ENCODE measurements at regions not wholly inside any gene's neighbourhood (a gene's known extent, or its start where the extent isn't known, plus 50 kb on each side); places are given as distances from the start of the nearest gene placed in this dataset.

GRCh38 chr4:156073976-156074375, 120.3 kb upstream of the CTSO start:
- Histone ChIP-seq H3K4me3 (replicated peaks in 1 of 2; ENCODE audit: low read depth in 1 of 2, low read length in 2 of 2) (no peak overlapping the region), H3K27ac (ENCODE audit: low read depth, low read length) (no peak overlapping the region), H3K9ac (ENCODE audit: low read length) (no peak overlapping the region), H3K4me1 (ENCODE audit: control insufficient read depth in 1 of 2, insufficient read depth in 2 of 2, low read length in 2 of 2) (no peaks in the 10 kb centered on the region), H3K9me2 (ENCODE audit: insufficient read depth) (no peaks in the 10 kb centered on the region), H3K9me3 (ENCODE audit: control insufficient read depth in 1 of 2, insufficient read depth in 1 of 2, low read depth in 1 of 2, low read length in 2 of 2) (peaks cover 0 to 4% of the 10 kb centered on the region in 2 experiments; a peak in 2 of 4 replicates), H3K27me3 (ENCODE audit: insufficient read depth, low read length) (no peaks in the 10 kb centered on the region), H3K36me3 (ENCODE audit: control insufficient read depth in 1 of 2, insufficient read depth in 2 of 2, low read length in 2 of 2) (no peaks in the 10 kb centered on the region), H3K4me2 (ENCODE audit: low read length) (no peak overlapping the region), H4K20me1 (ENCODE audit: insufficient read depth) (no peaks in the 10 kb centered on the region), H3K79me2 (ENCODE audit: insufficient read depth, low read length) (no peaks in the 10 kb centered on the region), H2AFZ (ENCODE audit: low read depth, low read length, poor library complexity, severe bottlenecking) (no peak overlapping the region)
- intact Hi-C loops (cut with micrococcal nuclease): no loop called here
- ChIA-PET RAD21 (ENCODE audit: low non-redundant PET in 1 of 2, low total read pairs in 2 of 2, uncharacterized antibody in 2 of 2, unreplicated experiment in 2 of 2) (no interaction called here), CTCF (no interaction called here), POLR2A (no interaction called here)
- DNase-seq (ENCODE audit: low read depth, low spot score) (no peak), ATAC-seq (no peak)
- BruUV-seq (replicated peaks): no TSS peak
- no peak for TF ChIP-seq REST (IDR thresholded peaks at IDR 0.05; ENCODE audit: low read depth)
- TF ChIP-seq SP1 (IDR thresholded peaks at IDR 0.05; ENCODE audit: low read depth): no peak
- TF ChIP-seq FOSL1 (IDR thresholded peaks at IDR 0.05; ENCODE audit: low read depth): no peak
- TF ChIP-seq EZH2 (IDR thresholded peaks at IDR 0.05): no peak
- TF ChIP-seq ATF3 (IDR thresholded peaks at IDR 0.05): no peak
- no peak for TF ChIP-seq SIN3A (IDR thresholded peaks at IDR 0.05; ENCODE audit: low read depth)
- TF ChIP-seq JUND (IDR thresholded peaks at IDR 0.05): no peak

- Histone ChIP-seq H3K9me2 (ENCODE audit: insufficient read depth) (no peaks in the 10 kb centered on the region), H3K27me3 (ENCODE audit: insufficient read depth, low read length) (no peaks in the 10 kb centered on the region), H3K36me3 (ENCODE audit: control insufficient read depth in 1 of 2, insufficient read depth in 2 of 2, low read length in 2 of 2) (no peaks in the 10 kb centered on the region), H3K9me3 (ENCODE audit: control insufficient read depth in 1 of 2, insufficient read depth in 1 of 2, low read depth in 1 of 2, low read length in 2 of 2) (no peaks in the 10 kb centered on the region), H4K20me1 (ENCODE audit: insufficient read depth) (no peaks in the 10 kb centered on the region), H3K4me1 (ENCODE audit: control insufficient read depth in 1 of 2, insufficient read depth in 2 of 2, low read length in 2 of 2) (no peaks in the 10 kb centered on the region), H3K79me2 (ENCODE audit: insufficient read depth, low read length) (no peaks in the 10 kb centered on the region), H3K27ac (ENCODE audit: low read depth, low read length) (no peak overlapping the region), H3K9ac (ENCODE audit: low read length) (no peak overlapping the region), H3K4me2 (ENCODE audit: low read length) (no peak overlapping the region), H2AFZ (ENCODE audit: low read depth, low read length, poor library complexity, severe bottlenecking) (no peak overlapping the region), H3K4me3 (replicated peaks in 1 of 2; ENCODE audit: low read depth in 1 of 2, low read length in 2 of 2) (no peak overlapping the region)
- intact Hi-C loops (cut with micrococcal nuclease): no loop called here
- ATAC-seq (no peak), DNase-seq (ENCODE audit: low read depth, low spot score) (no peak)
- ChIA-PET CTCF (no interaction called here), RAD21 (ENCODE audit: low non-redundant PET in 1 of 2, low total read pairs in 2 of 2, uncharacterized antibody in 2 of 2, unreplicated experiment in 2 of 2) (no interaction called here), POLR2A (no interaction called here)
- BruUV-seq (replicated peaks): no TSS peak
- TF ChIP-seq SP1 (IDR thresholded peaks at IDR 0.05; ENCODE audit: low read depth): no peak
- no peak for TF ChIP-seq CTCF (IDR thresholded peaks at IDR 0.05 in 2 of 3, conservative IDR thresholded peaks at IDR 0.05 in 1 of 3; ENCODE audit: borderline replicate concordance in 1 of 3, insufficient read depth in 1 of 3, low read depth in 2 of 3, low read length in 2 of 3)
- TF ChIP-seq POLR2A (IDR thresholded peaks at IDR 0.05; ENCODE audit: borderline replicate concordance, extremely low read depth, insufficient read depth, insufficient read length): no peak
- no peak for TF ChIP-seq ATF3 (IDR thresholded peaks at IDR 0.05)
- TF ChIP-seq SRF (IDR thresholded peaks at IDR 0.05; ENCODE audit: low read depth): no peak
- TF ChIP-seq POLR2AphosphoS5 (IDR thresholded peaks at IDR 0.05; ENCODE audit: low read depth, low read length): no peak
- no peak for TF ChIP-seq FOSL1 (IDR thresholded peaks at IDR 0.05; ENCODE audit: low read depth)
- TF ChIP-seq EZH2 (IDR thresholded peaks at IDR 0.05): no peak
- TF ChIP-seq ZBTB33 (IDR thresholded peaks at IDR 0.05; ENCODE audit: extremely low read depth, insufficient replicate concordance, low read length): no peak
- TF ChIP-seq ZNF274 (IDR thresholded peaks at IDR 0.05; ENCODE audit: low read depth, low read length): no peak
Measured at GRCh38 chr4:156060661-156061060, 107.0 kb upstream of the CTSO start.

Measured in HCT116 (cell line).